IPS-NIHi7 (cell line): ENCODE measurements at regions not wholly inside any gene's neighbourhood (a gene's known extent, or its start where the extent isn't known, plus 50 kb on each side); places are given as distances from the start of the nearest gene placed in this dataset.

Source experiments
- DNase-seq: peaks from one replicate; pipeline ENCODE4 v3.0.0; 2012; ENCODE audit warnings: mixed read lengths; ENCODE audit errors: extremely low spot score

DNA sequence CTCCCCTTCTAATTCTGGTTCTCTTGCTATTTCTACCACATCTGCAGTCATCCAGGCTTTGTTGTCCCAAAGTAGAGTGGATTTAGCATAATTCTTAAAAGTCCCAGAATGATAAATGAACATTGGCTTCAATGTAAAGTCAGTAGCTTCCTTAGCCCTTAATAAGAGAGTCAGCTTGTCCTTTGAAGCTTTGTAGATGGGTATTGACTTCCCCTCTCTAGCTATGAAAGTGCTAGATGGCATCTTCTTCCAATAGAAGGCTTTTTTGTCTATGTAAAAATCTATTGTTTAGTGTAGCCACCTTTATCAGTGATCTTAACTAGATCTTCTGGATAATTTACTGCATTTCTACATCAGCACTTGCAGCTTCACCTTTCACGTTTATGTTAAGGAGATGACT is 181.4 kb upstream of the B3GALT2 start:
- DNase-seq, result no peak

DNA sequence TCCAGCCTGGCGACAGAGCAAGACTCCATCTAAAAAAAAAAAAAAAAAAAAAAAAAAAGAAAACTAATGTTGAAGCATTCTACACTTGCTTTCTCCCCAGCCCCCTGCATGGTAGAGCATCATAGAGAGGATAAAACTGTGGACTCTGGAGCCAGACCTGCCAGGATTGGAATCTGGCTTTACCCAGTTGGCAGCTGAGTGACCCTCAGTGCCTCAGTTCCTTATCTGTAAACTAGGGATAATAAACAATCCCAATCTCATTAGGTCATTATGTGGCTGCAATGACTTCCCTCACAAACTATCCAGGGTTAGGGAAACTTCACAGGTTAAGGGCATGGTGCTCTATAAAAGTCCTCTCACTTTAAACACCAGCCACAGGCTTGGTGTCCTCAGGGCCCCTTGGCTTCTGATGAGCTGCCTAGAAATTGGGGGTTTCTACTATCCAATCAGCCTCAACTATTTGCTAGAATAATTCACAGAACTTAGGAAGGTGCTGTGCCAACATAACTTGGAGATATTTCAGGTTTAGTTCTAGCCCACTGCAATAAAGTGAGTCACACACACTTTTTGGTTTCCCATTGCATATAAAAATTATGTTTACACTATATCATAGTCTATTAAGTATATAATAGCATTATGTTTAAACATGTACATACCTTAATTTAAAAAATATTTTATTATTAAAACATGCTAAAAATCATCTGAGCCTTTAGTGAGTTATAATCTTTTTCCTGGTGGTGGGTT is 180.5 kb upstream of the B3GALT2 start:
- no peak for DNase-seq

- DNase-seq, result no peak
Measured at GRCh38 chr1:193365966-193366365, 179.6 kb upstream of the B3GALT2 start.

DNA sequence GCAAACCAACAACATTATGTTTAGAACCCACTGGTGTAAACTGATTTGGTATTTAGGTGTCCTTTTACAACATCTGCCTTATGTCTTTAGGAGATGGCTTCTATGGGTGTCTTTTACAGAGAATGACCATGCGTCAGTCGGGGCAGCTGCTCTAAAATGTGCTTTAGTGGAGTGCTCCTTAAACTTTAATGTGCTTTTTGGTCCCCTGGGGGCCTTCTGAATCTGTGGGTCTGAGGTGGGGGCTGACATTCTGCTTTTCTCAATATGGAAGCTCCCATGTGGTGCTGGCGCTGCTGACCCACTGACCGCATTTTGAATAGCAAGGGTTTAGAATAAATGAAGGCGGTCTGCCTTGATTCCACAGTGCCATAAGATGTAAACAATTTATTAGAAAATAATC is 173.2 kb upstream of the B3GALT2 start:
- DNase-seq, result no peak

DNA sequence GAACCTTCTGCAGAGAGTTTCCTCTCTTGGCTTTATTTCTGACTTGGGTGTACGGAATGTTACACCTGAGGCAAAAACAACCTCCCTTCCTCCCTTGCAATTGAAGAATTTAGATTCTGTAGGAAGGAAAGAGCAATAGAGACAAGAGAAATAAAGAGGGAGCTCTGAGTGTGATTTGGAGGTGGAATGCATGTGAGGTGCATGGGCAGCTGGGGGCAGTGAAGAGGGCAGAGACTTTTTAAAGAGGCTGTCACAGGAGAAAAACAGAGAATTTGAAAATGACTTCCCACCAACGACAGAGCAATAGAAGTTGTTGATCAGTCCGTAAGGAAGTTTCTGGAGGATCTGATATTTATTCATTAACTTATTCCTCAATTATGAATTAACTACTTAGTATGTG is 172.0 kb upstream of the B3GALT2 start:
- DNase-seq, result no peak

DNA sequence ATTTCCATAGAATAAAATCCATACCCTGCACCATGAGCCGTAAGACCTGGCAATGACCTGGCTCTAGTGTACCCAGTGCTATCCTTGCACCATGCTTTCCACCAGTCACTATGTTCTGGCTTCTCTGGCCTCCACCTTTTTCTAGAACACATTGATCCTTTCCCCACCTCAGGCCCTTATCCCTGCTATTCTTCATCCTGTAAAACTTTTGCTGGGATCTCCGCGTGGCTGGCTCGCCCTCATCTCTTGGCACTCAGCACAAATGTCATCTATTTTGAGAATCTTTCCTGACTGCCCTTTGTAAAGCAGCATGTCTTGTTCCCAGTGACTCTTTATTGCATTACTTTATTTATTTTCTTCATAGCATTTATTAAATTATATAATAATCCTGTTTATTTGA is 169.8 kb upstream of the B3GALT2 start:
- DNase-seq, result no peak

DNA sequence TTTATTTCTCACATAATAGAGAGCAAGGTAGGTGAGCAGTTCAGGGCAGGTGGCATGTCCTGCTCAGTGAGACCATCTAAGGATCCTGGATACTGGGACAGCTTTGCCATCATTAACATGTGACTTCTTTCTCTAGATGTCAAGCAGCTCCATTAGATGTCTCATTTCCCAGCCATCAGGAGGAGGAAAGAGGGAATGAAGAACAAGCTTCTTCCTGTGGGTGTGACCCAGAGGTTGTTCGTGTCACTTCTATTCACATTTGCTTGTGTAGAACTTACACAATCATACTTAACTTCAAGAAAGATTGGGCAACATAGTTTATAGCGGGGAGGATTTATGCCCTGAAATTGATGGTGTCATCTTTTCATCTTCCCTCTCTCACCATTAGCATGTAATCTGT is 169.2 kb upstream of the B3GALT2 start:
- no peak for DNase-seq

DNA sequence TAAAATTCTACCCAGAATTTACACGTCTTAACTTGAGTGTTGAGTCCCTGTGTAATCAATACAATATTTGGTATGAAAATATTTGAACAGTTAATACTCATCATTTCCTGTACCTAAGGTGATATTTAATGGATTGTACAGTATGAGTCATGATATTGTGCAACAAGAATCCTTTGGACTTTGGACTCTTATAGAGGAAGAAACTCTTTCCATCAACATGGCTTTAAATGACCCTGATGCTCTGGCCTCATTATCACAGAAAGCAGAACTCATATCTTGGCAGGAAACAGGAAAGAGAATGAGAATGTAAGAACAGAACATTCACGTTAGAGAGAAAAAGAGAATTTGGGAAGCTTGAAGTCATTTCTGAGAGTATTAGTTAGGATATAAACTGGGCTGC is 168.8 kb upstream of the B3GALT2 start:
- DNase-seq, result no peak

- no peak for DNase-seq
Measured at GRCh38 chr1:193348769-193349535, 162.5 kb upstream of the B3GALT2 start.

- DNase-seq, result no peak
Measured at GRCh38 chr1:193348091-193348768, 161.8 kb upstream of the B3GALT2 start.

GRCh38 chr1:193346085-193346484 is 159.7 kb upstream of the B3GALT2 start:
- DNase-seq, result no peak

DNA sequence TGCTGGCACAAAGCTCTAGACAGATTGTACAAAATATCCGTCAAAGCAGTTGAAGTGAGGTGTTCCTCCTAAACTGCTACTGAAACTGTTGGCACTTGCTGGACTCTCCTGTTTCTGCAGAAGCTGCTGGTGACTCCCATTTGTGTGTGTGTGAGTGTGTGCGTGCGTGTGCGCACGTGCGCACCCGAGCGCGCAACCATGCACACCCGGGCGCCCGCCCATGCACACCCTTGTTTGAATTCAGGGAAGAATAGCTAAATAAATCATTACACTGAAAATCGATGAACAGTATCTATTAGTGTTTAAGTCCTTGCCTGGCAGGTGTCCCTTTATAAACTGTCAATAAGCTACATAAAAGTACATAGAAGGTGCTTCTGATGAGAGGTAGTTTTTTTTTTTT is 156.4 kb upstream of the B3GALT2 start:
- DNase-seq, result no peak

- DNase-seq, result no peak
Measured at GRCh38 chr1:193340331-193340730, 153.9 kb upstream of the B3GALT2 start.

GRCh38 chr1:193339401-193339800 is 153.0 kb upstream of the B3GALT2 start:
- DNase-seq, result no peak

- DNase-seq, result no peak
Measured at GRCh38 chr1:193338194-193338593, 151.8 kb upstream of the B3GALT2 start.

DNA sequence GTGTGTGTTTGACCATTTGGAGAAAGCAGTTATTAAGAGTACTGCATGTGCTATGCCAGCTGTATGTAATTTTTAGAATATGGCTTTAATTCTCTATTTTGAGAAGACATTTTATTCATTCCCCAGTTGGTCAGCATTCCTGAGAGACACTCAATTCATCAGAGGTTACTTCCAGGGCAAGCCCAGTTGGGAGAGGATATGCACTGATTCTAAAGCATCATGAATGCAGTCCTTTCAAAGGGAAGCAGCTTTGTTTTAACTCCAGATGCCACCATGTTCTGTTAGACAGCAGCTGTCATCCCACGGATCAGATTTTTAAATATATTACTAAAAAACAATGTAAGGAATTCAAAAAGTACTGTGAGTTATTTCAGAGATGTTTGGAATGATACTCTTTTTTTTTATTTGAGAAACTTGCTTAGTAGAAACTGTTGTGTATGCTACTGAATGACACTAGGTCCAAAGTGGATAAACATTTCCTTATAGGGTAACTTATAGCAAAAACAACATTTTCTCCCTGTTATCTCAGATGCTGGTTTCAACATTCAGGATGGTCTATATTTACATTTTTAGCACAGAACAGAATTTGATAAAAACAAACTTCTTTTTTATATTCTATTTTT is 149.5 kb upstream of the B3GALT2 start:
- no peak for DNase-seq

DNA sequence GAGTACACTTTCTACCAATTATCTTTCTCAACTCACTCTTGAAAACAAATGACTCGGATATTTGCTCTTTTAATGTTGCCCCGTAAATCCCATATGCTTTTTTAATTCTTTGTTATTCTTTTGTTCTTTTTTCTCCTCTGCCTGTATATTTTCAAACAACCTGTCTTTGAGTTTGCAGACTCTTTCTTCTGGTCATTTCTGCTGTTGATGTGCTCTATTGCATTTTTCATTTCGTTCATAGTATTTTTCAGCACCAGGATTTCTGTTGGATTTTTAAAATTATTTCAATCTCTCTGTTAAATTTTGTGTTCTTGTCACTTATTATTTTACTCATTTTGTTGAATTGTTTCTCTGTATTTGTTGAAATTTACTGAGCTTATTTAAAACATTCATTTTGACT is 146.8 kb upstream of the B3GALT2 start:
- DNase-seq, result no peak

GRCh38 chr1:193326296-193326695 is 139.9 kb upstream of the B3GALT2 start:
- no peak for DNase-seq

DNA sequence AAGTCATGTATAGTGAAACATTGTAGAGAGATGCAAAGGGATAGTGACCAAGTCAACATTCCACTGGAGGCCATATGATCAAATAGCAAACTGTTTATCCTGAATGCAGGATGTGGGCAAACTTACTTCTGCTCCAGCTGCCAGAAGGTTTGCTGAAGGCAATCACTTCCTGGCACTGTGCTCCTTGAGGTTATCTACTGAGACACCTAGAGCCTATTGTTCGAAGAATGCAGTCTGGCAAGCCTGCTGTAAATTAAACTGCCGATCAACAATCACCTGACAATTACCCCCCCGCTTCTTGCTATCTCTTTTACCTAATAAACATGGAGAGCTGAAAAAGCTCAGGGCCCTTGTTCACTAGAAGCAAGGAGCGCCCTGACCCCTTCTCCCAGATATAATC is 139.4 kb upstream of the B3GALT2 start:
- DNase-seq, result no peak

GRCh38 chr1:193325042-193325441 is 138.6 kb upstream of the B3GALT2 start:
- no peak for DNase-seq

DNA sequence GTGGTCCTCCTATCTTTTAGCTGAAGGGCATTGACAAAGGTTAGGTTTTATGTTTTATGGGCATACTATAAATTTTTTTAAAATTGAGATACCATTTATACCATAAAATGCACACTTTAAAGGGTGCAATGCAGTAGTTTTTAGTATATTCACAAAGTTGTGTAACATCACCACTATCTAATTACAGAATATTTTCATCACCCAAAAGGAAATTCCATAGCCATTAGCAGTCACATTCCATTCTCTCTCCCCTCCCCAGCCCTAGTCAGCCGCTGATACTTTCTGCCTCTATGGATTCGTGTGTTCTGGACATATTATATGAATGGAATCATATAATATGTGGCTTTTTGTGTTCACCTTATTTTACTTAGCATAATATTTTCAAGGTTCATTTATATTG is 135.8 kb upstream of the B3GALT2 start:
- no peak for DNase-seq

- DNase-seq, result no peak
Measured at GRCh38 chr1:193321242-193321840, 134.9 kb upstream of the B3GALT2 start.
